ENCODE measurements at regions not wholly inside any gene's neighbourhood (a gene's known extent, or its start where the extent isn't known, plus 50 kb on each side); places are given as distances from the start of the nearest gene placed in this dataset.

GRCh38 chr7:16261654-16262053 is 159.7 kb downstream of the CRPPA start (continued):
- TF ChIP-seq, protein P1, sequence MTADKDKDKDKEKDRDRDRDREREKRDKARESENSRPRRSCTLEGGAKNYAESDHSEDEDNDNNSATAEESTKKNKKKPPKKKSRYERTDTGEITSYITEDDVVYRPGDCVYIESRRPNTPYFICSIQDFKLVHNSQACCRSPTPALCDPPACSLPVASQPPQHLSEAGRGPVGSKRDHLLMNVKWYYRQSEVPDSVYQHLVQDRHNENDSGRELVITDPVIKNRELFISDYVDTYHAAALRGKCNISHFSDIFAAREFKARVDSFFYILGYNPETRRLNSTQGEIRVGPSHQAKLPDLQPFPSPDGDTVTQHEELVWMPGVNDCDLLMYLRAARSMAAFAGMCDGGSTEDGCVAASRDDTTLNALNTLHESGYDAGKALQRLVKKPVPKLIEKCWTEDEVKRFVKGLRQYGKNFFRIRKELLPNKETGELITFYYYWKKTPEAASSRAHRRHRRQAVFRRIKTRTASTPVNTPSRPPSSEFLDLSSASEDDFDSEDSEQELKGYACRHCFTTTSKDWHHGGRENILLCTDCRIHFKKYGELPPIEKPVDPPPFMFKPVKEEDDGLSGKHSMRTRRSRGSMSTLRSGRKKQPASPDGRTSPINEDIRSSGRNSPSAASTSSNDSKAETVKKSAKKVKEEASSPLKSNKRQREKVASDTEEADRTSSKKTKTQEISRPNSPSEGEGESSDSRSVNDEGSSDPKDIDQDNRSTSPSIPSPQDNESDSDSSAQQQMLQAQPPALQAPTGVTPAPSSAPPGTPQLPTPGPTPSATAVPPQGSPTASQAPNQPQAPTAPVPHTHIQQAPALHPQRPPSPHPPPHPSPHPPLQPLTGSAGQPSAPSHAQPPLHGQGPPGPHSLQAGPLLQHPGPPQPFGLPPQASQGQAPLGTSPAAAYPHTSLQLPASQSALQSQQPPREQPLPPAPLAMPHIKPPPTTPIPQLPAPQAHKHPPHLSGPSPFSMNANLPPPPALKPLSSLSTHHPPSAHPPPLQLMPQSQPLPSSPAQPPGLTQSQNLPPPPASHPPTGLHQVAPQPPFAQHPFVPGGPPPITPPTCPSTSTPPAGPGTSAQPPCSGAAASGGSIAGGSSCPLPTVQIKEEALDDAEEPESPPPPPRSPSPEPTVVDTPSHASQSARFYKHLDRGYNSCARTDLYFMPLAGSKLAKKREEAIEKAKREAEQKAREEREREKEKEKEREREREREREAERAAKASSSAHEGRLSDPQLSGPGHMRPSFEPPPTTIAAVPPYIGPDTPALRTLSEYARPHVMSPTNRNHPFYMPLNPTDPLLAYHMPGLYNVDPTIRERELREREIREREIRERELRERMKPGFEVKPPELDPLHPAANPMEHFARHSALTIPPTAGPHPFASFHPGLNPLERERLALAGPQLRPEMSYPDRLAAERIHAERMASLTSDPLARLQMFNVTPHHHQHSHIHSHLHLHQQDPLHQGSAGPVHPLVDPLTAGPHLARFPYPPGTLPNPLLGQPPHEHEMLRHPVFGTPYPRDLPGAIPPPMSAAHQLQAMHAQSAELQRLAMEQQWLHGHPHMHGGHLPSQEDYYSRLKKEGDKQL (CRISPR knock-in tag; IDR thresholded peaks at IDR 0.05; ENCODE audit: borderline replicate concordance) = no peak
- TF ChIP-seq HDAC1 (IDR thresholded peaks at IDR 0.05) (0 out of 4 replicates have a peak, but pooled peaks of 1 of the 2 experiments have one; percentile 14), BCL6 (CRISPR knock-in tag; IDR thresholded peaks at IDR 0.05) (0 out of 2 replicates have a peak, but pooled peaks have one; percentile 35), SPI1 (IDR thresholded peaks at IDR 0.05; ENCODE audit: borderline replicate concordance, low read depth, low read length) (no peak), ARID1B (IDR thresholded peaks at IDR 0.05) (peak; percentile 90), ZNF57 (CRISPR knock-in tag; IDR thresholded peaks at IDR 0.05) (no peak), CCAR2 (IDR thresholded peaks at IDR 0.05; ENCODE audit: low read depth, low read length) (no peak), HEY1 (CRISPR knock-in tag; IDR thresholded peaks at IDR 0.05; ENCODE audit: borderline replicate concordance) (no peak), TRIM24 (IDR thresholded peaks at IDR 0.05) (peak; percentile 62 to 63; a peak in 3 of 4 replicates), ETV1 (tag; conservative IDR thresholded peaks at IDR 0.05; ENCODE audit: low read depth) (no peak), HDAC8 (tag; IDR thresholded peaks at IDR 0.05) (no peak), BRD9 (IDR thresholded peaks at IDR 0.05; ENCODE audit: low read depth, partially characterized antibody) (no peak), RNF2 (IDR thresholded peaks at IDR 0.05) (peak; percentile 79; the same call in 1 of the 2 replicates), OTX1 (CRISPR knock-in tag; IDR thresholded peaks at IDR 0.05) (0 out of 2 replicates have a peak, but pooled peaks have one; percentile 37), GATAD2B (IDR thresholded peaks at IDR 0.05; ENCODE audit: borderline replicate concordance) (0 out of 2 replicates have a peak, but pooled peaks have one; percentile 44), NRF1 (conservative IDR thresholded peaks at IDR 0.05 in 1 of 2, IDR thresholded peaks at IDR 0.05 in 1 of 2) (no peak), PHB (CRISPR knock-in tag; IDR thresholded peaks at IDR 0.05) (no peak), POLR2AphosphoS5 (IDR thresholded peaks at IDR 0.05; ENCODE audit: control insufficient read depth, insufficient read depth, low read depth, low read length) (peak; percentile 46; the same call in 1 of the 2 replicates)
- TF ChIP-seq, protein P2, sequence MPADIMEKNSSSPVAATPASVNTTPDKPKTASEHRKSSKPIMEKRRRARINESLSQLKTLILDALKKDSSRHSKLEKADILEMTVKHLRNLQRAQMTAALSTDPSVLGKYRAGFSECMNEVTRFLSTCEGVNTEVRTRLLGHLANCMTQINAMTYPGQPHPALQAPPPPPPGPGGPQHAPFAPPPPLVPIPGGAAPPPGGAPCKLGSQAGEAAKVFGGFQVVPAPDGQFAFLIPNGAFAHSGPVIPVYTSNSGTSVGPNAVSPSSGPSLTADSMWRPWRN (IDR thresholded peaks at IDR 0.05; ENCODE audit: low read depth) = peak; percentile 58; the same call in 1 of the 2 replicates
- TF ChIP-seq, protein P3, sequence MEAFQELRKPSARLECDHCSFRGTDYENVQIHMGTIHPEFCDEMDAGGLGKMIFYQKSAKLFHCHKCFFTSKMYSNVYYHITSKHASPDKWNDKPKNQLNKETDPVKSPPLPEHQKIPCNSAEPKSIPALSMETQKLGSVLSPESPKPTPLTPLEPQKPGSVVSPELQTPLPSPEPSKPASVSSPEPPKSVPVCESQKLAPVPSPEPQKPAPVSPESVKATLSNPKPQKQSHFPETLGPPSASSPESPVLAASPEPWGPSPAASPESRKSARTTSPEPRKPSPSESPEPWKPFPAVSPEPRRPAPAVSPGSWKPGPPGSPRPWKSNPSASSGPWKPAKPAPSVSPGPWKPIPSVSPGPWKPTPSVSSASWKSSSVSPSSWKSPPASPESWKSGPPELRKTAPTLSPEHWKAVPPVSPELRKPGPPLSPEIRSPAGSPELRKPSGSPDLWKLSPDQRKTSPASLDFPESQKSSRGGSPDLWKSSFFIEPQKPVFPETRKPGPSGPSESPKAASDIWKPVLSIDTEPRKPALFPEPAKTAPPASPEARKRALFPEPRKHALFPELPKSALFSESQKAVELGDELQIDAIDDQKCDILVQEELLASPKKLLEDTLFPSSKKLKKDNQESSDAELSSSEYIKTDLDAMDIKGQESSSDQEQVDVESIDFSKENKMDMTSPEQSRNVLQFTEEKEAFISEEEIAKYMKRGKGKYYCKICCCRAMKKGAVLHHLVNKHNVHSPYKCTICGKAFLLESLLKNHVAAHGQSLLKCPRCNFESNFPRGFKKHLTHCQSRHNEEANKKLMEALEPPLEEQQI (IDR thresholded peaks at IDR 0.05) = 0 out of 2 replicates have a peak, but pooled peaks have one; percentile 37
- TF ChIP-seq, protein P4, sequence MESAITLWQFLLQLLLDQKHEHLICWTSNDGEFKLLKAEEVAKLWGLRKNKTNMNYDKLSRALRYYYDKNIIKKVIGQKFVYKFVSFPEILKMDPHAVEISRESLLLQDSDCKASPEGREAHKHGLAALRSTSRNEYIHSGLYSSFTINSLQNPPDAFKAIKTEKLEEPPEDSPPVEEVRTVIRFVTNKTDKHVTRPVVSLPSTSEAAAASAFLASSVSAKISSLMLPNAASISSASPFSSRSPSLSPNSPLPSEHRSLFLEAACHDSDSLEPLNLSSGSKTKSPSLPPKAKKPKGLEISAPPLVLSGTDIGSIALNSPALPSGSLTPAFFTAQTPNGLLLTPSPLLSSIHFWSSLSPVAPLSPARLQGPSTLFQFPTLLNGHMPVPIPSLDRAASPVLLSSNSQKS (CRISPR knock-in tag; IDR thresholded peaks at IDR 0.05) = no peak
